HG02973 (cell line): ENCODE measurements at regions not wholly inside any gene's neighbourhood (a gene's known extent, or its start where the extent isn't known, plus 50 kb on each side); places are given as distances from the start of the nearest gene placed in this dataset.

ENCODE experiments used
- ATAC-seq: cut with Tn5 transposase; IDR thresholded peaks from one replicate; pipeline ENCODE4 v1.9.1; 2021; ENCODE audit warnings: moderate library complexity; ENCODE audit not compliant: unreplicated experiment

DNA sequence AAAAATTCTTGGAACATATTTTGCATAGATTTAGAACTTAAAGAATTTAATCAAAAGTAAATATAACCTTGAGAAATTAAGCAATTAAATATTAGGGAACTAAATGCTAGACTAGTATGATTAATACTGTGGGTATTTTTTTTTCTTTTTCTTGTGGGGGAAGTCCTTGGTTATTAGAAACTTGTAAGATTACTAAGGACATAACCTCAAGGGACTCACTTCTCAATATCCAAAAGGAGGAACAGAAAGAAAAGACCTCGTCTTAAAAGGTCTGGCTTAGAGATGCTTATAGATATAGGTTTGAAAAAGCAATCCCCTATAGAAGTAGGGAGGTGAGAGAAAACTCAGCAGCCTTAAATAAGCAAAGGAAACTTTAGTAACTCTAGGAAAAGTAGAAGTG, 368.5 kb downstream of the INSC start:
- peak; percentile 67 for ATAC-seq

- no peak for ATAC-seq
Observed at GRCh38 chr11:15484398-15484797, 369.7 kb downstream of the INSC start.

- ATAC-seq = no peak
Observed at GRCh38 chr11:15485432-15485831, 370.7 kb downstream of the INSC start.

DNA sequence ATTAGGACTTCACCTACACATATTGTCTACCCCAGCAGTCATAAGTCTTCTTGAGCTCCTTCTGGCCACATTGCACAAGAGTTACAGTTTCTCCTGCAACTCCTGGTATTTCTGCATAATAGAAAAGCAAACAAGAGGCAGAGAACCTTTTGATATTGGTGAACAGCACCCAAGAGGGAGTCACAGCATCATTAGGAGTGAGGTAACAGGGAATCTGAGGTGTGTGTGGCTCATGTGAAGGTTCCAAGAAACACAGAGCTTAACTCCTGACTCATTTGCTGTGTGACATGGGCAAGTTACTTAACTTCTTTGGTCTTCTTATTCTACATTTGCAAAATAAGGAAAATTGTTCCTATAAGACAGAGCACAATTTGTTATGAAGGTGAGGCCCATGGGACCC, 374.6 kb downstream of the INSC start:
- ATAC-seq = no peak

- ATAC-seq = no peak
Observed at GRCh38 chr11:15490535-15490934, 375.8 kb downstream of the INSC start.

DNA sequence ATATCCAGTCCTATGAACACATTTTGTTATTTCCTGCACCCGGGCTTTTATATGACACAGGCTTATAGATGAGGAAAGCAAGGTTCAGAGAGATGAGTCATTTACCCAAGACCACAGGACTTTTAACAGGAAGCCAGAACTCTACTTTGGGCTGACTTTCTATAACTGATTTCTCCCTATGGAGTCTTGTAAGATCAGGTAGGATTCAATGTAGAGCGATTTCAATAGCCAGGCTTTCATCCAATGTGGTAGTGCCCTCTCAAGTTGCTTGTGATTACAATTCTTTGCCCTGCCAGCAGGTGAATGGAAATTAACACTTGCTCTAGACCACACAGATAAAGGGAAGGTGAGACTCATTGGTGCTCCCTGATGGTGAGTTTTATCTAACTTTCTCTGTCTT, 378.3 kb downstream of the INSC start:
- ATAC-seq = no peak

DNA sequence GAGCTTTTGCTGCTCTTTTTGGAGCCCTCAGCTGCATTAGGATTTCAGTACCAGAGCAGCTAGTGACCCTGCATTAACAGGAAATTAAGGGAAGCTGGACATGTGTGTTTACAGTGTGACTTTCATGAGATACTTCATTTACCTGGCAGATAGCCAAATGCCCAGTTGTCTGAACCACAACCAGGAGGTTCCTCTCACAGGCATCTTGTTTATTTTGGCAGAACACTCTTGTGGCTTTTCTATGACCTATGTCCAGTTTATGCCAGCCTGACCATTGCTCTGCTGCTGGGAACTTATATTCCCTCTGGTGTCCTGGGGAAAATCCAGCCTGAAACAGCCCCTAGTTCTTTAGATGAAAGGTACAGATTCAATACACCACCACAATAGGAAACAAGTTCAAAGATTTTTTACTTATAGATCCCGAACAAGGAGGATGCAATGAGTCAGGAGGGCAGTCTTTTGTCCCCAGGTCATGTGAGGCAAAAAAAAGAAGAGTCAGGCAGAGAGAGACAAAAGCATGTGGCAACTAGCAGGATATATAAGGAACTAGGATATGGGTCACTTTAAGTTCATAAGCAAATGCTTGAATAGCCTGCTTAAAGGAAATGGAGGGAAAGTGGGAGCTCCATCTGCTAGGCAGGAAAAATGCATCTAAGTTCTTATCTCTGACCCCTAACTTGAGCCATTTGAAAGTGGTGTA, 379.3 kb downstream of the INSC start:
- no peak for ATAC-seq

GRCh38 chr11:15494740-15495139, 380.0 kb downstream of the INSC start:
- ATAC-seq = no peak

DNA sequence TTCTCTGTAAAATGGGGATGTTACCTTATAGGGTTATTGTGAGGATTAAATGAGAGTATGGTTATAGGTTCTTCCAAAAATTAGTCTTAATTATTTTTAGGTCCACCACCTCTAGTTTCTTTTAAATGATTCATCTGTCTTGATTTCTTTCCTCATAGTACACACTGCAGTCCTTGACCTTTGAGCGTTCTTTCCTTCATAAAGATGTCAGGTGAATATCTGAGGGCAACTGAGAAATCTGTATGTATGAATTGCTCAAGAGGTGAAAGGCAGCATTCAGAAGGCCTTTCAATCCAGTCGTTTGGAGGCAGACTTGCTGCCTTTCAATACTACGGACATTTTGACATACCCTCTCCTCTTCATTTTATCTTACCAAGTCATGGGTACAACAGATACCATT, 380.7 kb downstream of the INSC start:
- ATAC-seq = no peak

GRCh38 chr11:15497366-15497765, 382.6 kb downstream of the INSC start:
- no peak for ATAC-seq

DNA sequence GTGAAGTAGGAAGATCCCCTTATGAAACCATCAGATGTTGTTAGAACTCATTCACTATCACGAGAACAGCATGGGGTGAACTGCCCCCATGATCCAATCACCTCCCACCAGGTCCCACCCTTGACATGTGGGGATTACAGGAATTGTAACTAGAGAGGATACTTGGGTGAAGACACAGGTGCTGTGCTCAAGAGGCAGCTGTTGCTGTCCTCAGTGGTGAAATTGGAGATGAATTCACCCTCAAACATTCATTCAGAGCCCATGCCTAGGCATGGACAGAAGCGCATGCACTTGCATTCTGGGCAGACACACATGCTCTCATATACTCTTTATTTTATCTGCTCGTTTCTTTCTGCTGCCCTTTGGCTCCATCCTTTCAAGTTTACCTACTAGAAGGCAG, 385.0 kb downstream of the INSC start:
- ATAC-seq = no peak

DNA sequence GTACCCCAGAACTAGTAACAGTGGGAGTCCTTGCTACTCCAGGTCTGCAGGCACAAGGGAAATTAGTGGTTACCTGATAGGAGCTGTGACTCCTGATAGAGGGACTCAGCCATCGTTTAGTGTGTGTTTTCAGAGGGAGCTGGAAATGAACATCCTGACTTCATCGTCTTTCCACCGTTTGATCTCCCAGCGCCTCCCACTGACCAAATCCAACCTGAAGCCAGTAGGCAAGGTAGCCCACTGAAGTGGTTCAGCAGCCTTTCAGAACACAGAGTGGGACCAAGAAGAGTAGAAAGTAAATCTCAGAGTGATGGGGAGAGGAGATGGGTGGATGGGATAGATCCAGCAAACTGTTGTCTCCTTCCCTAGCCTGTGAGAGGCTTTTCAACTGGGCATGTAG, 385.9 kb downstream of the INSC start:
- no peak for ATAC-seq

GRCh38 chr11:15501566-15501965, 386.8 kb downstream of the INSC start:
- no peak for ATAC-seq

GRCh38 chr11:15505155-15505554, 390.4 kb downstream of the INSC start:
- no peak for ATAC-seq

DNA sequence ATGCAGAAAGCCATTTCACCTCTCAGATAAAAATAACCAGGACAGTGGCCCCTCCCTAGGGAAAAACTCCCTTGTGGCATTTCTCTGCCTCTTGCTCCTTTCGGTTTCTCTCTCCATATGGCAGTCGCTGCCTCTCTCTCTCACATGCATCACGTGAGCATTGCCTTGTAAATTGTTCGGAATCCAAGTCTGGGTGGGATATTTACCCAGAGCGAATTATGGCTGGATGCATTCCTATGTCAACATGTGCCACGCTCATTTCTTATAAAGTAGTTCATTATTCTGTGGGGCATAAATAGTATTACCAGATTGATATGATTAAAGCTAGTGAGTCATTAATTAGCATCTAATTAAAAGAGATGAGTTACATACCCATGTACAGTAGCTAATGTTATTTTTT, 392.9 kb downstream of the INSC start:
- ATAC-seq = no peak

GRCh38 chr11:15509082-15509481, 394.4 kb downstream of the INSC start:
- ATAC-seq = no peak

- peak; percentile 71 for ATAC-seq
Observed at GRCh38 chr11:15519124-15519791, 404.5 kb downstream of the INSC start.

DNA sequence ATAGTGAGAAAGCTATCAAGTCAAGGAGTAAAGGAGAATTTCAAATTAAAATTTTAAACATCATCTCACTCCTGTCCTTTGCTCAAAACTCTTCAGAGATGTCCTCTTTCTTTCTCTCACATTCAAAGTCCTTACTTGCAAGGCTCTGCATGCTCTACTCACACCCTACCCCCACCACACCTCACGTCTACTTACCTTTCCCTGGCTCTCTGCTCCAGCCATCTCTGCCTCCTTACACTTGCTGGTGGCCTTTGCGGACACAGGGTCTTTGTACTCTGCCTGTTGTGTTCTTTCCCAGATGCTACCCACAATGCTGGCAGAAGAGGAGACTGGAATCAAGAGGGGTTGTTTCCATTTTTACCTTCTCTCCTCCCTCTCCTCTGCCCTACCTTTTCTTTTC, 405.2 kb downstream of the INSC start:
- ATAC-seq = no peak

- ATAC-seq = no peak
Observed at GRCh38 chr11:15523543-15523942, 408.8 kb downstream of the INSC start.

DNA sequence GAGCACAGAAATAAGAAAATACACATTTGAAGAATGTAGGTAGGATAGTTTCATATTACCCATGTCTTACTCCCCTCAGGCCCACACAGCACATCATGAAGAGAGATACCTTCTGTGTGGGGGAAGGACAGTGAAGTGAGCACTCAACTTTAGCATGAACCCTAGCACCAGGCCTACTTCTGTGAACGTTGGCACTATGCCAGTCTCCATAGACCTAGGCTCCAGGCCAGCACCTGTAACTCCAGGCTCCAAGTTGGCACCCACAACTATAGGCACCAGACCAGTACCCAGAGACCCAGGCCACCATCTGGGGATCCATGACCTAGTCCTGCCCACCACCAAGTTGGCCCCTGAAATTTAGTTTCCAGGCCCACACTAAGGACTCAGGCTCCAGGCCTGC, 410.9 kb downstream of the INSC start:
- ATAC-seq = no peak

DNA sequence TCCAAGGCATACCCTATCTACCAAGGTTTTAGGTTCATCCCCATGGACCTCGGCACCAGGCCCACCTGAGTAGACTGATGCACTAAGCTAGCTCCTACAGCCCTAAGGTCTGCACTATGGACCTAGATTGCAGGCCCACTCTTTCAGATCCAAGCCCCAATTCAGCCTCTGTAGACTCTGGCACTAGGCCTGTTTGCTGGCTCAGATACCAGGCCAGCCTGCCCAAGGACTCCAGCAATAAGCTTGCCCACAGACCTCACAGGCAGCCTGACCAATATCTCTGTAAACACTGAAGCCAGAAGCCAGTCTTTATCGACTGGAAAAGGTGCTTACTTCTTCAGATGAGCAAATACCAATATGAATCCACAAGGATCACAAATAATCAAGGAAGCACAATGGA, 411.3 kb downstream of the INSC start:
- no peak for ATAC-seq

DNA sequence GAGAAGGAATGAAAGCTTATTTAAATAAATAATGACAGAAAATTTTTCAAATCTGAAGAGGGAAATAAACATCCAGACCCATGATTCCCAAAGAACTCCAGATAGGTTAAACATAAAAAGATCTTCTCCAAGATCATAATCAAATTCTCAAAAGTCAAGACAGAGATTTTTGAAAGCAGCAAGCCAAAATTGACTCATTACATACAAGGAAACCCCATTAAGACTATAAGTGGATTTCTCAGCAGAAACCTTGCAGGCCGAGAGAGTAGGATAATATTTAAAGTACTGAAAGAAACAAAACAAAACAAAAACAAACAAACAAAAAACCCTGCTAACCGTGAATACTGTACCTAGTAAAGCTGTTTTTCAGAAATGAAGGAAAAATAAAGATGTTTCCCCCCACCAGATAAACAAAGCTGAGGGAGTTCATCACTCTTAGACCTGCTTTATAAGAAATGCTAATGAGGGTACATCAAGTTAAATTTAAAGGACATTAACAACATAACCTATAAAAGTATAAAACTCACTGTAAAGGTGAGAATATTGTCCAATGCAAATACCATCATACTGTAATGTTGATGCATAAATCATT, 412.2 kb downstream of the INSC start:
- ATAC-seq = no peak
